Liver (tissue), 7 donors: ENCODE measurements at regions not wholly inside any gene's neighbourhood (a gene's known extent, or its start where the extent isn't known, plus 50 kb on each side); places are given as distances from the start of the nearest gene placed in this dataset.

Experiments used
- DNase-seq: peaks from one replicate; pipeline ENCODE4 v3.0.0-alpha.2; 2017; ENCODE audit warnings: low spot score
- H3K27ac ChIP-seq, 2 donors: one replicate each; pipeline ENCODE4 v1.7.0; 2013; ENCODE audit warnings: inconsistent platforms in 2 of 2, low read length in 2 of 2, control low read depth in 1 of 2, low read depth in 1 of 2, mild to moderate bottlenecking in 1 of 2
- H3K27me3 ChIP-seq, 4 donors: one replicate each; pipeline versions ENCODE4 v1.6.1 to v1.7.0; 2013; ENCODE audit warnings: low read length in 3 of 4, inconsistent platforms in 1 of 4, mild to moderate bottlenecking in 1 of 4, moderate library complexity in 1 of 4; ENCODE audit not compliant: control insufficient read depth in 4 of 4, insufficient read depth in 4 of 4
- H3K36me3 ChIP-seq, 4 donors: one replicate each; pipeline versions ENCODE4 v1.6.1 to v1.7.0; 2013; ENCODE audit warnings: low read length in 3 of 4, mild to moderate bottlenecking in 3 of 4, low read depth in 1 of 4, moderate library complexity in 1 of 4; ENCODE audit not compliant: control insufficient read depth in 4 of 4, insufficient read depth in 3 of 4
- H3K4me1 ChIP-seq, 4 donors: one replicate each; pipeline versions ENCODE4 v1.6.1 to v1.7.0; 2013; ENCODE audit warnings: low read length in 3 of 4, mild to moderate bottlenecking in 3 of 4, moderate library complexity in 1 of 4; ENCODE audit not compliant: control insufficient read depth in 4 of 4, insufficient read depth in 4 of 4
- H3K4me3 ChIP-seq, 3 donors: one replicate each; pipeline versions ENCODE4 v1.6.1 to v1.7.0; 2013; ENCODE audit warnings: low read length in 3 of 3, control low read depth in 1 of 3, low read depth in 1 of 3, mild to moderate bottlenecking in 1 of 3
- H3K9ac ChIP-seq, 2 donors: one replicate each; pipeline ENCODE4 v1.7.0; 2013; ENCODE audit warnings: low read length in 2 of 2, mild to moderate bottlenecking in 2 of 2, moderate library complexity in 2 of 2, control low read depth in 1 of 2, low read depth in 1 of 2
- H3K9me3 ChIP-seq, 4 donors: one replicate each; pipeline versions ENCODE4 v1.6.1 to v1.7.0; 2013; ENCODE audit warnings: low read length in 3 of 4; ENCODE audit not compliant: control insufficient read depth in 4 of 4
- EGR1 ChIP-seq, 2 donors: IDR thresholded peaks; 2 replicates each; pipeline ENCODE4 v1.6.1; 2016 to 2018; ENCODE audit warnings: antibody characterized with exemption in 2 of 2, low read depth in 2 of 2
- FOXA1 ChIP-seq: IDR thresholded peaks from 2 replicates; pipeline ENCODE4 v1.6.1; 2016; ENCODE audit warnings: antibody characterized with exemption
- GABPA ChIP-seq, 2 donors: IDR thresholded peaks in 1 of 2; conservative IDR thresholded peaks in 1 of 2; 2 replicates each; pipeline ENCODE4 v1.6.1; 2016; ENCODE audit warnings: antibody characterized with exemption in 2 of 2, mild to moderate bottlenecking in 1 of 2, moderate library complexity in 1 of 2
- HNF4A ChIP-seq, 2 donors: conservative IDR thresholded peaks; 2 replicates each; pipeline ENCODE4 v1.6.1; 2016; ENCODE audit warnings: antibody characterized with exemption in 2 of 2, mild to moderate bottlenecking in 2 of 2
- JUND ChIP-seq, 2 donors: IDR thresholded peaks; 2 replicates each; pipeline ENCODE4 v1.6.1; 2016; ENCODE audit warnings: antibody characterized with exemption in 2 of 2
- NR2F2 ChIP-seq: IDR thresholded peaks from 2 replicates; pipeline ENCODE4 v1.6.1; 2016; ENCODE audit warnings: antibody characterized with exemption
- RAD21 ChIP-seq, 2 donors: IDR thresholded peaks; 2 replicates each; pipeline ENCODE4 v1.6.1; 2016; ENCODE audit warnings: antibody characterized with exemption in 2 of 2, mild to moderate bottlenecking in 2 of 2
- REST ChIP-seq: IDR thresholded peaks from 2 replicates; pipeline ENCODE4 v1.6.1; 2016; ENCODE audit warnings: antibody characterized with exemption, mild to moderate bottlenecking
- YY1 ChIP-seq: IDR thresholded peaks from 2 replicates; pipeline ENCODE4 v1.6.1; 2016; ENCODE audit warnings: antibody characterized with exemption, mild to moderate bottlenecking
- ZBTB33 ChIP-seq: IDR thresholded peaks from 2 replicates; pipeline ENCODE4 v1.6.1; 2016; ENCODE audit warnings: antibody characterized with exemption
- WGBS: extraction: QIAGEN DNeasy Blood & Tissue Kit; methylation state at CpG from one replicate; pipeline ENCODE4 v1.1.7; 2013; 5-methylcytosine and 5-hydroxymethylcytosine counted together
- donor health status: healthy.
- donor health status: healthy.
- donor health status: healthy.
- donor health status: healthy.

- H3K4me3 ChIP-seq, result no peak overlapping the region
- WGBS, result 85% methylated on average over 20 of the region's 20 CpGs
- no peaks in the 10 kb centered on the region for H3K36me3 ChIP-seq
- no peaks in the 10 kb centered on the region for H3K27me3 ChIP-seq
- TF ChIP-seq REST (no peak), YY1 (no peak), FOXA1 (no peak), GABPA (IDR thresholded peaks at IDR 0.05 in 1 of 2, conservative IDR thresholded peaks at IDR 0.05 in 1 of 2) (no peak), RAD21 (IDR thresholded peaks at IDR 0.05) (no peak), NR2F2 (no peak)
- H3K9me3 ChIP-seq, result no peaks in the 10 kb centered on the region
- DNase-seq, result no peak
- H3K27ac ChIP-seq, result no peak overlapping the region
- H3K9ac ChIP-seq, result no peak overlapping the region
- no peaks in the 10 kb centered on the region for H3K4me1 ChIP-seq
Observed at GRCh38 chr14:89625244-89625713, 208.2 kb upstream of the FOXN3 start.

GRCh38 chr14:89624500-89625156, 207.6 kb upstream of the FOXN3 start:
- no peak overlapping the region for H3K9ac ChIP-seq
- 90% methylated on average over 15 of the region's 15 CpGs for whole genome bisulfite sequencing
- H3K9me3 ChIP-seq, result no peaks in the 10 kb centered on the region
- no peak for DNase-seq
- no peaks in the 10 kb centered on the region for H3K36me3 ChIP-seq
- no peak overlapping the region for H3K27ac ChIP-seq
- H3K4me1 ChIP-seq, result peaks cover 0 to under 1% (median 0%) of the 10 kb centered on the region in 4 donors
- no peak overlapping the region for H3K4me3 ChIP-seq
- TF ChIP-seq GABPA (IDR thresholded peaks at IDR 0.05 in 1 of 2, conservative IDR thresholded peaks at IDR 0.05 in 1 of 2) (no peak), EGR1 (IDR thresholded peaks at IDR 0.05; ENCODE audit: low read depth in 2 of 2) (no peak), FOXA1 (no peak), ZBTB33 (no peak), HNF4A (conservative IDR thresholded peaks at IDR 0.05) (no peak), JUND (IDR thresholded peaks at IDR 0.05) (no peak)
- no peaks in the 10 kb centered on the region for H3K27me3 ChIP-seq
